ENCODE measurements at regions not wholly inside any gene's neighbourhood (a gene's known extent, or its start where the extent isn't known, plus 50 kb on each side); places are given as distances from the start of the nearest gene placed in this dataset.

DNA sequence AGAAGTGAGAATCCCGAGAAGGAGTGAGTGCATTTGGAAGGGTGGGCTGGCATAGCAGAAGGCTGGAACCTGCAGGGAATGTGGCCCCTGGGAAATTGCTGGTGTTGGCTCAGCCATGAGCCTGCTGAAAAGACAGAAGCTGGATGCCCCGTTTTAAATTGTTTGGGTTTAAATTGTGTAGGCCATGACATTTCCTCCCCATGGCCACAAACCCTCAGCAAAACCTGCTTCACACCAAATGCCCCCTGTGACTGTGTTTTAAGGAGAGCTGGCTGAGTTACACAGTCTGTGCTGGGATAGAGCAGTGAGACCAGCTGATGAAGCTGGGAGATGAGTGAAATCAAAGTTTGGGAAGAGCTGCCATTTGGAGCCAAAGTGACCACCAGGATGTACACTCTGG lies 216.3 kb upstream of the RGMA start:
- DNase-seq (ENCODE audit: low read depth): no peak

DNA sequence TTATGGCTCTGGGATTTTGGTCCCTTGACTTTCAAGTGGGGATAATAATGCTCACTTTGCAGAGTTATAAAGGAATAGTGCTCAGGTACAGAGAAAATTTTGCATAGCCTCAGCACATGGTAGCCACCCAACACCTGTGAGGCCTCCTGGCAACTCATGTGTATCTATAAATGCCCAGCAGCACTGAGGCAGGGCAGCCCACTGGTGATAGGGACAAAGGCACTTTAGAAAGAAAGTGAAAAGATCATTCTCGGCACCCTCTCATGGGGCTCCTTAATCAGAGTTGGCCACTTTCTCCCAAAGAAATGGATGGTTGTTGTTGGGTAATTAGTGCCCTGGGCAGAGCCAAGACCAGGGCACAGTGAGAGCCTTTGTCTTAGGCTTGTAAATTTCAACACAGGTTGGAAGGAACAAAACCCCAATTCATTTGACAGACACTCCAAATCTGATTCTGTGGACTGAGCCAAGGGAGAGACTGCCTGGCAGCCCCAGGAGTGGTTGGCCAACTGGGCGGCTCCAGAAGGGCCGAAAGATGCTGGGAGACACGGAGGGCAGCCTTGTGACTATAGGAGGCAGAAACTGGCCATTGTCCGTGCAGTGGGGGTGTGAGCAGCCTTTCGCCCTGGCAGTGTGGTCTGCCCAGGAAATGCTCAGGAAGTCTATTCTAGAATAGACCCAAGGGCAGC lies 213.2 kb upstream of the RGMA start:
- DNase-seq (ENCODE audit: low read depth): no peak

DNA sequence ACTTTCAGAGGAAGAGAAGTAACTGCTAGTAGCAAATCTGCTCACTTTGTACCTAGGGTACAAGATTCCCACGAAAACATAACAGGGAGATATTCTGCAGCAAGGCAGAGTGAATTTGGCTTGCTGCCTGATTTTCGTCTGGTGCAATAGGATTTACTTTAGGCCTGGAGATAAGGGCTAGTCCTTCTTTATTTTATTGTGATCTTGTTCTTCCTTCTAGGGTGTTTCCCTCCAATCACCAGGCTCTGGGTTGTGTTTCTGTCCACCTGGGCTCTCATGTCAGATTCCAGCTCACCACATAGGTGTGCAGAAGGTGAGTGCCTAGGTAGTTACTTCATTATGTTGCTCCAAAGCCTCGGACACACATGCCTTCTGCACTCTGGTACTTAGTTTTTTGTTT lies 211.8 kb upstream of the RGMA start:
- no peak for DNase-seq (ENCODE audit: low read depth)

DNA sequence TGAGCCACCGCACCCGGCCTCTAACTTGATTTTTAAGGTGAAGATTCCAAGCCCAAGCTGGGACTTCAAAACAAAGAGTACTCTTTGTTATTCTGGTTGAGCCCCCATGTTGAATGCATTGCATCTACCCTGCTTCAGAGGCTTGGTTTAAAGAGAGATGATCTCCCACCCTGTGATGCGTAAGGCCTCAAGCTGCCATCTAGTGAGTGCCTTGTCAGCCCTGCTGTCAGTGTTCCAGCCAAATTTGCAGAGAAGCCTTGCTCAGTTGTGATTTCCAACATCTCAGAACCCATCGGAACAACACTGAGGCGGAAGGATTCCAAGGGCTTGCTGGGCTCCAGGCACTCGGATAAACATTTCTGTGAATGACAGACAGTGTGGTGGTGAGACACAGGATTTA lies 210.7 kb upstream of the RGMA start:
- DNase-seq (ENCODE audit: low read depth): no peak

DNA sequence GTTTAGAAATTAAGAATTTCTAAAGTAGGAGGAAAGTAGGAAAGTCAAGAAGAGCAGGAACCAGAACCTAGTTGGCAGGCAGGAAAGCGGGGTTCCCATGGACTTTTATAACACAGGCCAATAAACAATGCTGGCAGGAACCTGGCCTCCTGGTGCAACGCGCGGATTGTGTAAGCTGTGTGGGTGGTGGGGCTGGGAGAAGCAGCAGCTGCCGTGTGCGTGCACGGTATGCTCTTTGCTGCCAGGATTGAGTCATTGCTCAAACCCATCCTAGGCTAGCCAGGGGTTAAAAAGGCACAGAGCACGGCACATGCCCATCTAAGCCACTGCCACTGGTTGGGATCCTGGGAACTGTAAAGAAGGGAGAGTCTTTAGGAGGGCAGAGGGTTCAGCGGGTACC lies 209.9 kb upstream of the RGMA start:
- DNase-seq (ENCODE audit: low read depth): no peak

DNA sequence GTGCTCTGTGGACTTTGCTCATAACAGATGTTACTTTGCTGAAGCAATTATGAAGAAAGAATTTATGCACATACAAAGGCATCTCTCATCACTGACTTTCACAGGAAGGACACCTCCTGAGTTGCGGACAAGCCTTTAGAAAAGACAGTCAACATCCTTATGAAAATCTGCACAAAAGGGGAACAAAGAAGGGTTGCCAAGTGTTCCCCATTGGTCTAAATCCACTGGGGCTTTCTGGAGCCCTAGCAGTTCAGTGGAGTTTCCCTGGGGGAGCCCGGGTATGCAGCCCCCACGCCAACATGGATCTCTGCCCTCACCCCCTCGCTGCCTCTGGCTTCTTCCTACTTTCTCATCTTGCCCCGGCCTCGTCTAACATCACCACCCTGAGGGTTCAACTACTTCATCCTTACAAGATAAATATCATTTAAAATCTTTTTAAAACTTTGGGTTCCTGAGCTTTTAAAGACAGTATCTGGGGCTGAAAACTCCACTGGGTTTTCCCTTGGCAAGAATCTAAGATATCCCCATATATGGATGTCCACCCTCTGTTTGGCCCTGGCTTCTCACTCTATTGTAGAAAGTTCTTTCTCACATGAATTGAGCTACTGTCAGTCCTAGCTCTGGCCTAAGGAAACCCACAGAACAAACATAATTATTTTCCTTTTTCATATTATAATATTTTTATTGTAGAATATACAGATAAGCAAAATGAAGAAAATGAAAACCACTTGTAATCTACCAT lies 207.9 kb upstream of the RGMA start:
- no peak for DNase-seq (ENCODE audit: low read depth)

DNA sequence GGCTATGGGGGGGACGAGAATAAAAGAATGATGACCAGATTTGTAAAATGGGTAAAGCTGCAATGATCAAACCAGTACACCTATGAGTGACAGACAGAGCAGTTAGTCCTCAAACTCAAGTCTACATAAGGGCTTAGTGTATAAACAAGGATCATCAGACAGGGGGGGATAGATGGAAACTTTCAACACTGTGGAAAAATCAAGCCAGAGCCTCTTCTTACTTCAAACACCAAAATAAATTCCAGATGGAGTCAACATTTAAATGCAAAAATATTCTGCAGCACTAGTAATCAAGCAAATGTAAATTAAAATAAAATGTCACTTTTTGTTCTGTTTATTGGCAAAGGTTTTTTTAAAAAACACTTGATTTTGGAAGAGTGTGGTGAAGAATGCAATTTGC lies 205.9 kb upstream of the RGMA start:
- no peak for DNase-seq (ENCODE audit: low read depth)

DNA sequence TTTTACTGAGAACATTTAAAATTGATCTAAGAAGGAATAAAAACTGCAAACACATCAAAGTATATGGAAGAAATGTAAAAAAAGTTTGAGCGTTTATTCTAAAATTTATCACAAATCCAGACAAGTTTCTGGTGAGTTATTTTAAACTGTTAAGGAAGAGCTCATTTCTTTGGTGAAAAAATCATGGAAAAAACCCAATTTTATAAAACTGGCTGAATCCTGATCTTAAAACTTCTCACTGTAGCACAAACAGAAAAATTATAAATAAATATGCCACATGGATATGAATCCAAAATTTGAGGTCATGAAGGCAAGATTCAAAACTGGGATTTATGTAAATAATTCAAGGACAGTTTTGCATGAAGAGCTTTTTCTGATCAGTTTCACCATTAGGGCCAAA lies 205.1 kb upstream of the RGMA start:
- no peak for DNase-seq (ENCODE audit: low read depth)

DNA sequence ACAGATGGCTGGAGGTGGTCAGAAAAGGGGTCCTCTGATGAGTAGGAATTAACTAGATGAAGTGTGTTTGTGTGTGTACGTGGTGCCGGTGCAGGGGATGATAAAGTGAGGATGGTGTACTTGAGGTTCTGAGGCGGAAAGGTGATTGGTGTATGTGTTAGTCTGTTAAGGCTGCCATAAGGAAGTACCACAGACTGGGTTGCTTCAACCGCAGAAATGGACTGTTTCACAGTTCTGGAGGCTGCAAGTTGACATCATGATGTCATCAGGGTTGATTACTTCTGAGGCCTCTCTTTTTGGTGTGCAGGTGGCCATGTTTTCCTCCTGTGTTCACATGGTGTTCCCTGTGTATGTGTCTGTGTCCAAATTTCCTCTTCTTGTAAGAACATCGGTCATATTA lies 202.4 kb upstream of the RGMA start:
- DNase-seq (ENCODE audit: low read depth): no peak

DNA sequence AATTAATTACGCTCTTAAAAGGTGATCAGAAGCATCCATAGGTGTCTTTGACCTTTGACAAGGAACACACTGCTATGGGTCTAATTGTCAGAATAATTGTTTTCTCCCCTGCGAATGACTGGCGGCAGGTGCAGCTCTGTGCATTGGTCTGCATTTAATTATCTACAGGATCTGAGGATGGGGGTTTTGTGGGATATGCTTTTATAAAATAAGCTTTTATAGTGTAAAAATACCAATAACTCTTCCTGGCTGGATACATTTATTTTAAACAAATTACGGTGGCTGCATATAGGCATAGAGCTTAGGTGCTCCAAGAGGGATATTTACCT lies 201.6 kb upstream of the RGMA start:
- DNase-seq (ENCODE audit: low read depth): no peak

DNA sequence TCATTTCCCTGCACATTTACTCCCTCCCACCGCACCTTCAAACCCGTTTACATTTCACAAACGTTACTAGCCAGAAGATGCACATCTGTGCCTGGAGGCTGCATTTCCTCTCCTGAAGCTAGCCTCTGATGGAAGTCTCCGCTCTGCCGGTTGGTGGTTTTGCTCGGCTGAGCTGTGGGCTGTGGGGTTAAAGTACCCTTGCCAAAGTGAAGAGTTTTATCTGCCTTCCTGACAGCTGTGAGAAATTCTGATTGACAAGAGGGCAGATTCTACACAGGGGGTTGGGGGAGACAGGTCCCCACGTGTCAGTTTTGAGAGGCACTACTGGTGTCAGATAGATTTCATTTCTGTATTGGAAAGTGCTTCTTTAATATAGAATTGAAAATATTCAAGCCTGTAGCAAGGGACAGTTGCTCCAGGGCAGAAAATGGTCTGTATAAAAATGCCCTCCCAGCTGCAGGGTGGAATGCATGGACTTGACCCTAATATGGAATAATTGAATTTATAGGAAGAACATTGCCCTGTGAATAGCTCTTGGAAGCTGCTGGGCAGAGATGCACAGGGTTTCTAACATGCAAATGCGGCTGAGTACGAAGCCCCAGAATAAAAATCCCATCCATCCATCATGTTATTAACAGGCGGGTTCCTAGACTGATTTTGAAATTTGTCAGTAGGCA lies 201.1 kb upstream of the RGMA start:
- DNase-seq (ENCODE audit: low read depth): no peak

DNA sequence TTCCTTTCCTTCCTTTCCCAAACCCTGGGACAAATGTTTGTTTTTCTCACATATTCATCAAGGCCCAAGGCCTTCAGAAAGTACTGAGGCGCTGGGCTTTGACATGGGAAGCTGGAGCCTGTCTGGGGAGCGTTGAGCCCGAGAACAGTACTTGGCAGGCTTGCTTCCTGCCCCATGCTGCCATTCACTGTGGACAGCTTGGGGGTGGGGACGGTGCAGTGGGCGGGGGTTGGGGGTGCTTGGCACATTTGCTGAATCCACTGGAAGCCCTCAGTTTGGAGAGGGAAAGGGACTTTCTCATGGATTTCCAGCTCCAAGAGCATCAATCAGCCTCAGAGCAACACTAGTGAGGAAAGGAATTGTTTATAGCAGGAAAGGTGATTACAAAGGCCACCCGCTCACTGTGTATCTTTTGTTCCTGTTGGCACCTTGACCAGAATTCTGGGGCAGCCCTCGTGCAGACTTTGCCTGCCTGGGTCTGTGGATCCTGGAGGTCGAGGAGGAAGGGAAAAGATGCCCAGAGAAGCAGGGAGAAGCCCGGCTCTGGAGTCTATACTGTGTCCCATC lies 199.8 kb upstream of the RGMA start:
- DNase-seq (ENCODE audit: low read depth): no peak

DNA sequence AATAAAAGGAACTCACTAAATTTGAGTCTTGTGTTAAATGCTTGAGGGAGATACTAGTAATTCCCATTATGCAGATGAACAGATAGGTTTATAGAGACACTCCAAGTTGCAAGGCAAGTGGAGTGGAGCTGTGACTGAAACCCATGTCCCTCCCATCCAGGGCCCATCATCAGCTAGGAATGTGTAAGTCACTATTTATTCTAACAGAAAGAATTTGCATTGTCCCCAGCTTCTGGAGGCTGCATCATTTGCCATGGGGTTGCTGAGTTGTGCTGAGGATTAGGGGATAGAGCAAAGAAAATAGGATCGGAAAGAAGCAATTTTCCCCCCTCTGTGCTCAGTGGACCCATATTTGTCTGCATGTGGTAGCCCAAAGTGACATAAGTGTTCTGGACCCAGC lies 197.4 kb upstream of the RGMA start:
- no peak for DNase-seq (ENCODE audit: low read depth)

DNA sequence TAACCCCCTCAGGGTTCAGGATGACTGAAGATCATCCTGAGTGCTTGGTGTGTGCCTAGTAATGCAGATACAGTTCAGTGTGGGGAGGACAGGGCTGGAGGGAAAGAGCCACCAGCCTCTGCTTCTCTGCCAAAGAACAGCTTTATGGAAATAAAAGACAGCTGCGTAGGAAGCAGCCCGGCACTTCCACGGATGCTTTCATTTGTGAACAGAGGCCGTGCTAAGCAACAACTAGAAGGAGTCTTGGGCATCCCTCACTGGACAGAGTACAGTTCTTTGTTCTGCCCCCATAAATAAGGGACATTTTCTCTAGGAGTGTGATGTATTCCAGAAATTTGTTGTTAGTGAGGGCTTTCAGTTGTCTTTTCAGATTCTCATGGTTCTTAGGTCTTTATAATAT lies 194.8 kb upstream of the RGMA start:
- DNase-seq (ENCODE audit: low read depth): no peak

DNA sequence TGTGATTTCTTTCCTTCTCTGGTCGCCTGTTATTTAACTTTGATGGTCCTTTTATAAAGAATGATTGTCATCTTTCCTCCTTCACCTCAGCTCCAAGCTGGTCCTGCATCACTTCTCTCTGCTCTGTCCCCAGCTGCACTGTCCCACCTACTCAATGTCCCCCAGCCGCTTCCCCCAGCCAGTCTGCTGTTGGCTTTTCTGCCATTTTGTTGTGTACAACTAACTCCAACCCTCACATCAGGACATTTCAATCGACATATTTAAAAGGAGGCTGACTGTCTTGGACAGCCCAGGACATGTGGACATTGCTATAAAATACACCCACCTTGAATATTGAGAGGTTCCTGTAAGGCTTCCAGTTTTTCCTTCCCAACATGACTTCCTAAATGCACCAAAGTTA lies 193.8 kb upstream of the RGMA start:
- DNase-seq (ENCODE audit: low read depth): no peak

DNA sequence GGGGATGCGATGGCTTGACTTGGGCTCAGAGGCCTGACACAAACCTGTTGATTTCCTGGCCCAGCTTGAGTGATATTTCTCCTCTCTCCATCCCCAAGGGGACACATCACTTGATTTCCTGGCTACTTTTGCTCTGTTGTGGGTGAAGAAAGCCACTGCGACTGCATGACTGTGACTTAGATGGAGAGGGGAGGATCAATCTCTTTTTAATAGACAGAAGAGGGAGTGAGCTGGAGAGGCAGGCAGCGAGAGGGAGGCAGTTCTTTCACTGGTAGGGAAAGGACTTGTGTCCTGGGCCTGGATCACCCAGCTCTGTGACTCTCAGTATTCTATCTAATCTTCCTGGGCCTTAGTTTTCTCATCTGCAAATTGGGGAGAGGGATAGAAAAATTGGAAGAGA lies 189.8 kb upstream of the RGMA start:
- DNase-seq (ENCODE audit: low read depth): no peak

DNA sequence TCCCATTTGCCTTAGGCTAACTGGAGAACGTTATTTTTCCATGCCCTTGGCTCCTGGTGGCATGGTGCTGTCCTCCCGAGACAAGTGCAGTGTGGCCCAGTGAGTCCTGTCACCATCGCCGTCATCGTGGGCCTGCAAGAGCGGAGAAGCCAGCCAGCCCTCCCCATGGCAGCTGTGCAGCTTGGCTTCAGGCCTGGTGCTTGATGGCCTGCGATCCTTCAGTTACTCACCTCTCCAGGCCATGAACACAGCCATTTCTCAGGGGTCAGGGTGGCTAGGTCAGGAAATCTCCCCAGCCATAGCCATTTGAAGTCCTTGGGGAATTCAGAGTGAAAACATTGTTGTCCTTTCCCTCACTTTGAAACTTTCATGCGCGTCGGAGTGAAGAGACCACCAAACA lies 189.0 kb upstream of the RGMA start:
- no peak for DNase-seq (ENCODE audit: low read depth)

DNA sequence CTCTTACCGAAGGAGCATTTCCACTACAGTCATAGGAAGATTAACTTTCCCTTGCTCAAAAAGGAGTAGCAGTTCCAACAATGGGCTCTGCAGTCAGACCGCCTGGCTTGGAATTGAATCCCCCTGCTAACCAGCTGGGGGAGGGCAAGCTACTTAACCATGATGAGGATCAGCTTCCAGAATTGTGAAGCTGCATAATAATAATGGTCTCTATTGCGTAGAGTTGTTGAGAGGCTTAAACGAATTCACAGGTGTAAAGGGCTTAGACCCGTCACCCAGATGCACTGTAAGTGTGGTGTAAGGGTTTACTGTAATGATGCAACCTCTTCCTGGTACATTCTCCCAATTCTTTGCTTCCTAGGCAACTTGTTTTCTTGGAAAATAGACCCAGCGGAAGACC lies 185.2 kb upstream of the RGMA start:
- no peak for DNase-seq (ENCODE audit: low read depth)

DNA sequence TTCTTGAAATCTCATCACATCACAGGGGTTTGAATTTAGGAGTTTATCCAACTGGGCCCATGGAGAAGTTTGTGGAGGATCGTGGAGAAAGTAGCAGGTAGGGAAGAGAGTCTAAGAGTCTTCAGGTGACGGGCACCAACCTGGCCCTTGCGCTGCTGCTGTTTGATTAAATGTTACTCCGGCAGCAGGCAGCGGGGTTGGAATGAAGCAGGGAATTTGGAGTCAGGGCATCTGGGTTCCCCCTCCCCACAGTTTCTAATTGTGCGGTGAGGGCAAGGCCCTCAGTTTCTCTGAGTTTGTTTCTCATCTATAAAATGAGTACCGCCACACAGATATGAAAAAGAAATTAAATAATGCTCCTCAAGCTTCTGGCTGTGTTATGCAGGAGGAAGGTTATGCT lies 182.9 kb upstream of the RGMA start:
- no peak for DNase-seq (ENCODE audit: low read depth)

DNA sequence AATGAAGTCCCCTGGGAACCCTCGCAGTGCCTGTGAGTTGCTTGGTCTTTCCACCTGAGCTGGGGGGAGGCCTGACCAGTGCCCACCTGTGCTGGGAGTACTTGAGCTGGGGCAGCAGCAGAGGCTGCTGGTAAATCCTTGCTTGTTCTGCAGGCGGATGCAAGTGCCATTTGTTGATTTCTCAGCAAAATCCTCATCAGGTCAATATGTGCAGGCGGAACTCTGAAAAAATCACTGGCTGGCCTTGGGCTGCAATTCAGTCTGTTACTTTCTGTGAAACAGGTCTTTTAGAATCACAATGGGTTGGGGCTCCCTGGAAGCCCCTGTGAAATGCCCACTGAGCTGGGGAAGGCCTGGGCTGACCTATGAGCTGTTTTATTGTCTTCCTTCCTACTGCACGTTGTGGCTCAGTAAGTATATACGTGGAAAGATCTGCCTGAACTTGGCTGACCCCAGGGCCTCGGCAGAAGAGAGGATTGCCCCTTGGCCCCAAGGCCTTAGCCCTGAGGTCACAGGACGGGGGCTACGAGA lies 182.0 kb upstream of the RGMA start:
- DNase-seq (ENCODE audit: low read depth): no peak

DNA sequence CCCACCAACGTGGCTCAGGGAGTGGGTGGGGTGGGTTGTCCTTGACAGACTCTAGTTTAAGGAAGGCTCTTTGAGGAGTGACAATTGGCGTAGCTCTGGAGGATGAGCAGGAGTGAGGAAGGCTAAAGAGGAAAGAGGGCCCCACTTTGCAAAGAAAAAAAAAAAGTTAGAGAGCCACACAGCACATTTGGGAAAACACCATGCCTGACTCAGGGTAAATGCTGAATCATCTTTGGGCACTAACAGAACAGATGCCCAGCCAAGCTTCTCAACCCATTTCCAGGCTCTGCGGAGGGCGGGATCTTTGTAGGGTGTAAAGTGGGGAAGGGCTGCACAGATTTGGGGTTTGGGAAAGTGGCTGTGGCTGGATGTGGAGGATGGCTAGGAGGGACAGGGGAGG lies 179.1 kb upstream of the RGMA start:
- no peak for DNase-seq (ENCODE audit: low read depth)

DNA sequence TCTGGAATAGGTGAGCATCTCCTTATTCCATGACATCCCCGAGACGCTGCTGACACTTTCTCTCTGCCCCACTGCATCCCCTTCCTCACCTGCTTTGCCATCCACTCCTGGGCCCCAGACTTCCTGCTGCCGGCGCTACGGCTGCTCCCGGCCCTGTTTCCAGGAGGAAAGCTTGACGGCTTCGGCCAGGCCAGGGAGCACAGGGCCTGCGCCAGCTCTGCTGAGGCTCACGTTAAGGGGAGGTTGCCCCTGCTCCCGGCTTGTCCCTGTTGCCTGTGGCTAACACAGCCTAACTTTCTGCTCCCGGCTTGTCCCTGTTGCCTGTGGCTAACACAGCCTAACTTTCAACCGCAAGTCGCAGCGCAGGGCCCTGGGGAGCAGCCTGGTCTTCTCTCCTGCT lies 177.3 kb upstream of the RGMA start:
- no peak for DNase-seq (ENCODE audit: low read depth)

DNA sequence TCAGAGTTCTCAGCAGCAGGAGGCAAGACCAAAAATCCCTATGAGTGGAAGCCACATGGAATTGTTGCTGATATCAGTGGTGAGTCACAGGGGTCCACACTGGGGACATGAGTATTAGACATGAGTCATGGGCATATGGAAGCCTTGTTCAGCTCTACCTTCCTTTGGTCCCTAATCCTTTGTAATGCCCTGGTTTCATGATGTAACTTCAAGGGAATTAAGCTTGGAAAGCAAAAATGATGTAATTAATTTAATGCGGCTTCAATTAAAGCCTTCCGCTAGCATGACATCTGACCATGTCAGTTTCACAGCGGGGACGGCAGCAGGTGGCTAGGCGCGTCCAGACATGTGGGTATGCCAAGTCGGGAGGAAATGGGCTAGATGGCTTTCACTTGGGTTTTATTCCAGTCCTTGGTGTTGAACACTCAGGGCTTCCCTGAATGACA lies 176.1 kb upstream of the RGMA start:
- no peak for DNase-seq (ENCODE audit: low read depth)
